WERI-Rb-1 (cell line): ENCODE measurements at regions not wholly inside any gene's neighbourhood (a gene's known extent, or its start where the extent isn't known, plus 50 kb on each side); places are given as distances from the start of the nearest gene placed in this dataset.

Experiments used
- DNase-seq: peaks from one replicate; pipeline ENCODE4 v3.0.0-alpha.2; 2020
- H3K27ac ChIP-seq: fragments of 250-450 bp; sonication (Bioruptor Pico); 2 replicates; pipeline ENCODE4 v1.5.1; 2020; ENCODE audit warnings: mild to moderate bottlenecking, moderate library complexity
- H3K27me3 ChIP-seq: fragments of 250-450 bp; sonication (Bioruptor Pico); 2 replicates; pipeline ENCODE4 v1.5.1; 2021; ENCODE audit warnings: mild to moderate bottlenecking, low read depth, moderate library complexity; ENCODE audit not compliant: insufficient read depth, severe bottlenecking
- H3K36me3 ChIP-seq: fragments of 250-450 bp; sonication (Bioruptor Pico); 2 replicates; pipeline ENCODE4 v1.5.1; 2020; ENCODE audit warnings: mild to moderate bottlenecking, moderate library complexity
- H3K4me3 ChIP-seq: 2 replicates; pipeline ENCODE4 v1.5.1; 2011; ENCODE audit warnings: low read depth, mild to moderate bottlenecking, control low read depth, low read length
- H3K9me3 ChIP-seq: fragments of 250-450 bp; sonication (Bioruptor Pico); 2 replicates; pipeline ENCODE4 v1.5.1; 2021; ENCODE audit warnings: mild to moderate bottlenecking, moderate library complexity; ENCODE audit not compliant: severe bottlenecking
- TF ChIP-seq, protein P1 (sequence below): IDR thresholded peaks from 2 replicates; pipeline ENCODE4 v1.5.1; 2011; ENCODE audit warnings: low read depth, mild to moderate bottlenecking, control low read depth, inconsistent platforms, low read length

DNA sequence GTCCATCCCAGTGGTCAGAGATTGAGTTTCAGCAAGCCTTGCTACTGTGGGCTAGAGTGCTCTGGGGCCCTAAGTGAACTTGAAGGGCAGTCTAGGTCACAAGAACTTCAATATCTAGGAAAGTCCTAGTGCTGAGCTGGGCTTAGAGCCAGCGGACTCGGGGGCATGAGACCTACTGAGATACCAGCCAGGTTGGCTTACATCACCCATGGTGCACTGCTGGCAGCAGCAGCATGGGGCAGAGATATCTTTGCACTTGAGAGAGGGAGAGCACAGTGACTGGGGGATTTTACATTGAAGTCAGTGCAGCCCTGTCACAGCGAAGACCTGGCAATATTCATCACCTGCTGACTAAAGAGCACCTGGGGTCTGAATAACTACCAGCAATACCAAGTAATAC, 158.3 kb upstream of the PRKD1 start:
- TF ChIP-seq, protein P1, sequence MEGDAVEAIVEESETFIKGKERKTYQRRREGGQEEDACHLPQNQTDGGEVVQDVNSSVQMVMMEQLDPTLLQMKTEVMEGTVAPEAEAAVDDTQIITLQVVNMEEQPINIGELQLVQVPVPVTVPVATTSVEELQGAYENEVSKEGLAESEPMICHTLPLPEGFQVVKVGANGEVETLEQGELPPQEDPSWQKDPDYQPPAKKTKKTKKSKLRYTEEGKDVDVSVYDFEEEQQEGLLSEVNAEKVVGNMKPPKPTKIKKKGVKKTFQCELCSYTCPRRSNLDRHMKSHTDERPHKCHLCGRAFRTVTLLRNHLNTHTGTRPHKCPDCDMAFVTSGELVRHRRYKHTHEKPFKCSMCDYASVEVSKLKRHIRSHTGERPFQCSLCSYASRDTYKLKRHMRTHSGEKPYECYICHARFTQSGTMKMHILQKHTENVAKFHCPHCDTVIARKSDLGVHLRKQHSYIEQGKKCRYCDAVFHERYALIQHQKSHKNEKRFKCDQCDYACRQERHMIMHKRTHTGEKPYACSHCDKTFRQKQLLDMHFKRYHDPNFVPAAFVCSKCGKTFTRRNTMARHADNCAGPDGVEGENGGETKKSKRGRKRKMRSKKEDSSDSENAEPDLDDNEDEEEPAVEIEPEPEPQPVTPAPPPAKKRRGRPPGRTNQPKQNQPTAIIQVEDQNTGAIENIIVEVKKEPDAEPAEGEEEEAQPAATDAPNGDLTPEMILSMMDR = no peak
- no peak overlapping the region for H3K4me3 ChIP-seq
- H3K9me3 ChIP-seq = no peaks in the 10 kb centered on the region
- no peaks in the 10 kb centered on the region for H3K27me3 ChIP-seq
- DNase-seq = no peak
- no peak overlapping the region for H3K27ac ChIP-seq
- H3K36me3 ChIP-seq = no peaks in the 10 kb centered on the region

DNA sequence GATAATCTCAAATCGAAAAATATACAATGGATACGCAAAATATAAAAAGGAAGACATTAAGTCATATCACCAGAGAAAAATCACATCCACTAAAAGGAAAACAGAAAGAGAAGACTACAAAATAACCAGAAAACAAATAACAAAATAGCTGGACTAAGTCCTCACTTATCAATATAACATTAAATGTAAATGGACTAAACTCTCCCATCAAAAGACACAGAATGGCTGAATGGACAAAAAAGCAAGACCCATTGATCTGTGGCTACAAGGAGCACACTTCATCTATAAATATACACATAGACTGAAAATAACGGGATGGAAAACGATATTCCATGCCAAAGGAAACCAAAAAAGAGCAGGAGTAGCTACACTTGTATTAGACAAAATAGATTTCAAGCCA, 161.0 kb upstream of the PRKD1 start:
- no peak for DNase-seq

DNA sequence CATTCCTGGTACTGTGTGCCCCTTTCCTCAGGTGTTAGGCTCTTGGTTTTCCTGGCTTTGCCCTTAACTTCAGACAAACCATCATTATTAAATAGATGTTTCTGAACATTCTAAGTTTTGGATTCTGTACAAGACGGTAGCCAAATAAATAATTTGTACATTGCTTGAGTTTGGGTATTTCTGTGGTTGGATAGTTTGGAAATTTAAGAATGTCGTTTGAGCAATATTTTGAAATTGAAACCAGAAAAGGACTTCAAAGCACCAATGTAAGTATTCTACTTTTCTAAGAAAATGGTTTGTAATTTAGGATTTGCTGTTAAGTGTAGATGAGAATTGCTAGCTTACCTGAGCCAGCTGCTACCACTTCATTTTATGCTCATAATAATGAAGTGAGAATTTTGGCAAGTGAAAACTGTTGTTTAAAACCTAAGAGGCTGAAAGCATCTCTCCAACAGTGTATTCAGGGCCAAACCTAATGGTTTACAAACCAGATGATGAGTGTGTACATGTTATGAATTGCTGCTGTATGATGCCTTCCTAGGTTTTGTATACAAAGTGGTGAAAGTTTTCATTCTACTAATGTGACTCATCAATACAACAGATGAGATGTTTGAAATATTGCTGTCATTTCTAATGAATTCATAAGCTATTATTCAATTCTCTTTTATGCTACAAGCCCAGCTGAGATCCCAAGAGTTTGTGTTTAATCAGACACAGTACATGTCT, 181.5 kb upstream of the PRKD1 start:
- DNase-seq = no peak
- Histone ChIP-seq H3K27ac (no peak overlapping the region), H3K9me3 (no peaks in the 10 kb centered on the region), H3K36me3 (no peaks in the 10 kb centered on the region), H3K27me3 (no peaks in the 10 kb centered on the region), H3K4me3 (no peak overlapping the region)
- TF ChIP-seq, protein P1 = no peak

More for the DNA sequence above, 161.0 kb upstream of the PRKD1 start:
- no peaks in the 10 kb centered on the region for H3K36me3 ChIP-seq
- no peaks in the 10 kb centered on the region for H3K27me3 ChIP-seq
- TF ChIP-seq, protein P1 = no peak
- no peaks in the 10 kb centered on the region for H3K9me3 ChIP-seq
- H3K27ac ChIP-seq = no peak overlapping the region
- H3K4me3 ChIP-seq = no peak overlapping the region

DNA sequence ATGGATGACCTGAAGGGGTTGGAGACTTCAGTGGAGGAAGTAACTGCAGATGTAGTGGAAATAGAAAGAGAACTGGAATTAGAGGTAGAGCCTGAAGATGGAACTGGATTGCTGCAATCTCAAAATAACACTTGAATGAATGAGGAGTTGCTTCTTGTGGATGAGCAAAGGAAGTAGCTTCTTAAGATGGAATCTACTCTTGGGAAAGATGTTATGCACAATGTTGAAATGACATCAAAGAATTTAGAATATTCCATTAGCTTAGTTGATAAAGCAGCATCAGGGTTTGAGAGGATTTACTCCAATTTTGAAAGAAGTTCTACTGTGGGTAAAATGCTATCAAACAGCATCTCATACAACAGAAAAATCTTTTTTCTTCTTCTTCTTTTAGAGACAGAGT, 186.4 kb upstream of the PRKD1 start:
- no peak for DNase-seq
- TF ChIP-seq, protein P1 = no peak
- no peaks in the 10 kb centered on the region for H3K27me3 ChIP-seq
- no peaks in the 10 kb centered on the region for H3K36me3 ChIP-seq
- no peak overlapping the region for H3K27ac ChIP-seq
- H3K4me3 ChIP-seq = no peak overlapping the region
- no peaks in the 10 kb centered on the region for H3K9me3 ChIP-seq

DNA sequence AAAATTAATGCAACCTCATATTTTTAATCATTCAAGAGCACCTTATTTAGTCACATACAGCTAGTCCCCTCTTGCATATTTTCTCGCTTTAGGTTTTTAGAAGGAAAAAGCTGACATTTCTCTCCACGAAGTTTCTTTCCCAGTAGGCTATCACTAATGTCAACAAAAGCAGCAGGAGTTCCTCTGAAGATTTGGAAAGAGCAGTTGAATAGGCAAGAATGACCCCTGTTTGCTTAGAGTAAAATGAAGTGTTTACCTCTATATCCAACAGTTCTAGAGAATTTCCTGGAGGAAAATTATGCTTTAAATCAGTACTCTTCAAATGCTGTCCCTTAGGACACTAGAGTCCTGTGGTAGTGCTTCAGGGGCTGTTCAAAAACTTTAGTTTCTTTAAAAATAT, 188.1 kb upstream of the PRKD1 start:
- Histone ChIP-seq H3K27ac (no peak overlapping the region), H3K9me3 (no peaks in the 10 kb centered on the region), H3K27me3 (no peaks in the 10 kb centered on the region), H3K36me3 (no peaks in the 10 kb centered on the region), H3K4me3 (no peak overlapping the region)
- DNase-seq = no peak
- TF ChIP-seq, protein P1 = no peak
